ENCODE measurements at regions not wholly inside any gene's neighbourhood (a gene's known extent, or its start where the extent isn't known, plus 50 kb on each side); places are given as distances from the start of the nearest gene placed in this dataset.

- no peaks in the 10 kb centered on the region for H3K36me3 ChIP-seq (ENCODE audit: control insufficient read depth, insufficient read depth, low read length)
- H3K27ac ChIP-seq (ENCODE audit: insufficient read depth, low read depth, low read length, poor library complexity, severe bottlenecking): no peak overlapping the region
- WGBS, 2 experiments: 89 to 96% methylated on average over 2 of the region's 2 CpGs
- H3K9me3 ChIP-seq (ENCODE audit: control insufficient read depth, low read length): no peaks in the 10 kb centered on the region
- H3K27me3 ChIP-seq (ENCODE audit: control insufficient read depth, insufficient read depth, low read length, poor library complexity, severe bottlenecking): no peaks in the 10 kb centered on the region
- H3K4me1 ChIP-seq (ENCODE audit: control insufficient read depth, insufficient read depth, low read length): no peaks in the 10 kb centered on the region
- H3K4me3 ChIP-seq (ENCODE audit: insufficient read depth, low read depth, low read length): no peak overlapping the region
Observed at GRCh38 chr5:39902626-39903025, 477.8 kb upstream of the DAB2 start.

GRCh38 chr5:39898731-39899130 lies 474.0 kb upstream of the DAB2 start:
- H3K36me3 ChIP-seq (ENCODE audit: control insufficient read depth, insufficient read depth, low read length): no peaks in the 10 kb centered on the region
- no peaks in the 10 kb centered on the region for H3K9me3 ChIP-seq (ENCODE audit: control insufficient read depth, low read length)

GRCh38 chr5:39896706-39897105 lies 471.9 kb upstream of the DAB2 start:
- Histone ChIP-seq H3K27me3 (ENCODE audit: control insufficient read depth, insufficient read depth, low read length, poor library complexity, severe bottlenecking) (no peaks in the 10 kb centered on the region), H3K27ac (ENCODE audit: insufficient read depth, low read depth, low read length, poor library complexity, severe bottlenecking) (no peak overlapping the region), H3K4me3 (ENCODE audit: insufficient read depth, low read depth, low read length) (no peak overlapping the region), H3K36me3 (ENCODE audit: control insufficient read depth, insufficient read depth, low read length) (no peaks in the 10 kb centered on the region), H3K4me1 (ENCODE audit: control insufficient read depth, insufficient read depth, low read length) (no peaks in the 10 kb centered on the region), H3K9me3 (ENCODE audit: control insufficient read depth, low read length) (no peaks in the 10 kb centered on the region)
- 84 to 88% methylated on average over 5 of the region's 5 CpGs for WGBS, 2 experiments

More at GRCh38 chr5:39898731-39899130, 474.0 kb upstream of the DAB2 start:
- H3K4me1 ChIP-seq (ENCODE audit: control insufficient read depth, insufficient read depth, low read length): no peaks in the 10 kb centered on the region
- H3K27ac ChIP-seq (ENCODE audit: insufficient read depth, low read depth, low read length, poor library complexity, severe bottlenecking): no peak overlapping the region
- no peaks in the 10 kb centered on the region for H3K27me3 ChIP-seq (ENCODE audit: control insufficient read depth, insufficient read depth, low read length, poor library complexity, severe bottlenecking)
- WGBS, 2 experiments: 90 to 94% methylated on average over 1 of the region's 1 CpG
- H3K4me3 ChIP-seq (ENCODE audit: insufficient read depth, low read depth, low read length): no peak overlapping the region

- Histone ChIP-seq H3K4me3 (ENCODE audit: insufficient read depth, low read depth, low read length) (no peak overlapping the region), H3K36me3 (ENCODE audit: control insufficient read depth, insufficient read depth, low read length) (no peaks in the 10 kb centered on the region), H3K27me3 (ENCODE audit: control insufficient read depth, insufficient read depth, low read length, poor library complexity, severe bottlenecking) (no peaks in the 10 kb centered on the region), H3K27ac (ENCODE audit: insufficient read depth, low read depth, low read length, poor library complexity, severe bottlenecking) (no peak overlapping the region), H3K4me1 (ENCODE audit: control insufficient read depth, insufficient read depth, low read length) (no peaks in the 10 kb centered on the region), H3K9me3 (ENCODE audit: control insufficient read depth, low read length) (no peaks in the 10 kb centered on the region)
- WGBS, 2 experiments: 95 to 100% methylated on average over 1 of the region's 3 CpGs
Observed at GRCh38 chr5:39896104-39896503, 471.3 kb upstream of the DAB2 start.

GRCh38 chr5:39892708-39893107 lies 467.9 kb upstream of the DAB2 start:
- no peak overlapping the region for H3K27ac ChIP-seq (ENCODE audit: insufficient read depth, low read depth, low read length, poor library complexity, severe bottlenecking)

GRCh38 chr5:39891376-39891775 lies 466.6 kb upstream of the DAB2 start:
- Histone ChIP-seq H3K36me3 (ENCODE audit: control insufficient read depth, insufficient read depth, low read length) (no peaks in the 10 kb centered on the region), H3K27me3 (ENCODE audit: control insufficient read depth, insufficient read depth, low read length, poor library complexity, severe bottlenecking) (no peaks in the 10 kb centered on the region), H3K4me3 (ENCODE audit: insufficient read depth, low read depth, low read length) (no peak overlapping the region), H3K27ac (ENCODE audit: insufficient read depth, low read depth, low read length, poor library complexity, severe bottlenecking) (no peak overlapping the region), H3K4me1 (ENCODE audit: control insufficient read depth, insufficient read depth, low read length) (no peaks in the 10 kb centered on the region), H3K9me3 (ENCODE audit: control insufficient read depth, low read length) (no peaks in the 10 kb centered on the region)
- 95 to 96% methylated on average over 2 of the region's 2 CpGs for WGBS, 2 experiments

More at GRCh38 chr5:39892708-39893107, 467.9 kb upstream of the DAB2 start:
- no peaks in the 10 kb centered on the region for H3K27me3 ChIP-seq (ENCODE audit: control insufficient read depth, insufficient read depth, low read length, poor library complexity, severe bottlenecking)
- no peaks in the 10 kb centered on the region for H3K4me1 ChIP-seq (ENCODE audit: control insufficient read depth, insufficient read depth, low read length)
- 85 to 89% methylated on average over 1 of the region's 1 CpG for WGBS, 2 experiments
- H3K4me3 ChIP-seq (ENCODE audit: insufficient read depth, low read depth, low read length): no peak overlapping the region
- H3K36me3 ChIP-seq (ENCODE audit: control insufficient read depth, insufficient read depth, low read length): no peaks in the 10 kb centered on the region
- H3K9me3 ChIP-seq (ENCODE audit: control insufficient read depth, low read length): no peaks in the 10 kb centered on the region

- no peaks in the 10 kb centered on the region for H3K4me1 ChIP-seq (ENCODE audit: control insufficient read depth, insufficient read depth, low read length)
- no peaks in the 10 kb centered on the region for H3K27me3 ChIP-seq (ENCODE audit: control insufficient read depth, insufficient read depth, low read length, poor library complexity, severe bottlenecking)
- no peaks in the 10 kb centered on the region for H3K36me3 ChIP-seq (ENCODE audit: control insufficient read depth, insufficient read depth, low read length)
- no peak overlapping the region for H3K27ac ChIP-seq (ENCODE audit: insufficient read depth, low read depth, low read length, poor library complexity, severe bottlenecking)
- H3K4me3 ChIP-seq (ENCODE audit: insufficient read depth, low read depth, low read length): no peak overlapping the region
- no peaks in the 10 kb centered on the region for H3K9me3 ChIP-seq (ENCODE audit: control insufficient read depth, low read length)
Observed at GRCh38 chr5:39880985-39881384, 456.2 kb upstream of the DAB2 start.

GRCh38 chr5:39877479-39877878 lies 452.7 kb upstream of the DAB2 start:
- 93 to 94% methylated on average over 3 of the region's 3 CpGs for WGBS, 2 experiments
- Histone ChIP-seq H3K4me3 (ENCODE audit: insufficient read depth, low read depth, low read length) (no peak overlapping the region), H3K9me3 (ENCODE audit: control insufficient read depth, low read length) (no peaks in the 10 kb centered on the region), H3K27me3 (ENCODE audit: control insufficient read depth, insufficient read depth, low read length, poor library complexity, severe bottlenecking) (no peaks in the 10 kb centered on the region), H3K4me1 (ENCODE audit: control insufficient read depth, insufficient read depth, low read length) (no peaks in the 10 kb centered on the region), H3K27ac (ENCODE audit: insufficient read depth, low read depth, low read length, poor library complexity, severe bottlenecking) (no peak overlapping the region), H3K36me3 (ENCODE audit: control insufficient read depth, insufficient read depth, low read length) (no peaks in the 10 kb centered on the region)

- 100% methylated on average over 1 of the region's 1 CpG; no CpG with 5 or more reads in 1 of the 2 experiments for WGBS, 2 experiments
Observed at GRCh38 chr5:39876146-39876545, 451.4 kb upstream of the DAB2 start.

GRCh38 chr5:39870137-39870536 lies 445.4 kb upstream of the DAB2 start:
- H3K27me3 ChIP-seq (ENCODE audit: control insufficient read depth, insufficient read depth, low read length, poor library complexity, severe bottlenecking): no peaks in the 10 kb centered on the region
- H3K4me3 ChIP-seq (ENCODE audit: insufficient read depth, low read depth, low read length): no peak overlapping the region
- H3K36me3 ChIP-seq (ENCODE audit: control insufficient read depth, insufficient read depth, low read length): no peaks in the 10 kb centered on the region
- no peaks in the 10 kb centered on the region for H3K4me1 ChIP-seq (ENCODE audit: control insufficient read depth, insufficient read depth, low read length)
- no peak overlapping the region for H3K27ac ChIP-seq (ENCODE audit: insufficient read depth, low read depth, low read length, poor library complexity, severe bottlenecking)
- no peaks in the 10 kb centered on the region for H3K9me3 ChIP-seq (ENCODE audit: control insufficient read depth, low read length)

More at GRCh38 chr5:39876146-39876545, 451.4 kb upstream of the DAB2 start:
- no peaks in the 10 kb centered on the region for H3K4me1 ChIP-seq (ENCODE audit: control insufficient read depth, insufficient read depth, low read length)
- no peaks in the 10 kb centered on the region for H3K36me3 ChIP-seq (ENCODE audit: control insufficient read depth, insufficient read depth, low read length)
- no peaks in the 10 kb centered on the region for H3K27me3 ChIP-seq (ENCODE audit: control insufficient read depth, insufficient read depth, low read length, poor library complexity, severe bottlenecking)
- H3K4me3 ChIP-seq (ENCODE audit: insufficient read depth, low read depth, low read length): no peak overlapping the region
- no peak overlapping the region for H3K27ac ChIP-seq (ENCODE audit: insufficient read depth, low read depth, low read length, poor library complexity, severe bottlenecking)
- no peaks in the 10 kb centered on the region for H3K9me3 ChIP-seq (ENCODE audit: control insufficient read depth, low read length)

GRCh38 chr5:39869396-39869795 lies 444.6 kb upstream of the DAB2 start:
- 100% methylated on average over 1 of the region's 1 CpG for WGBS, 2 experiments
- no peaks in the 10 kb centered on the region for H3K36me3 ChIP-seq (ENCODE audit: control insufficient read depth, insufficient read depth, low read length)

More at GRCh38 chr5:39869396-39869795, 444.6 kb upstream of the DAB2 start:
- Histone ChIP-seq H3K27ac (ENCODE audit: insufficient read depth, low read depth, low read length, poor library complexity, severe bottlenecking) (no peak overlapping the region), H3K4me1 (ENCODE audit: control insufficient read depth, insufficient read depth, low read length) (no peaks in the 10 kb centered on the region), H3K9me3 (ENCODE audit: control insufficient read depth, low read length) (no peaks in the 10 kb centered on the region), H3K4me3 (ENCODE audit: insufficient read depth, low read depth, low read length) (no peak overlapping the region), H3K27me3 (ENCODE audit: control insufficient read depth, insufficient read depth, low read length, poor library complexity, severe bottlenecking) (no peaks in the 10 kb centered on the region)

All from ectodermal cell (in vitro differentiated cells).